ENCODE measurements at regions not wholly inside any gene's neighbourhood (a gene's known extent, or its start where the extent isn't known, plus 50 kb on each side); places are given as distances from the start of the nearest gene placed in this dataset.

- H3K27me3 ChIP-seq: no peaks in the 10 kb centered on the region
- ATAC-seq (no peak), DNase-seq (no peak)
- H3K27ac ChIP-seq: no peak overlapping the region
- H3K9me3 ChIP-seq: no peaks in the 10 kb centered on the region
- no peak overlapping the region for H3K4me3 ChIP-seq
- H3K36me3 ChIP-seq: no peaks in the 10 kb centered on the region
- no peaks in the 10 kb centered on the region for H3K4me1 ChIP-seq
- intact Hi-C loops (cut with DNase I): no loop called here
- WGBS, 4 donors: 30 to 40% (median 33%) methylated on average over 1 of the region's 1 CpG
- TF ChIP-seq POLR2A (IDR thresholded peaks at IDR 0.05) (no peak), CTCF (IDR thresholded peaks at IDR 0.05) (no peak)
These were observed 172.0 kb upstream of the IL15 start for GRCh38 chr4:141464366-141464765.

DNA sequence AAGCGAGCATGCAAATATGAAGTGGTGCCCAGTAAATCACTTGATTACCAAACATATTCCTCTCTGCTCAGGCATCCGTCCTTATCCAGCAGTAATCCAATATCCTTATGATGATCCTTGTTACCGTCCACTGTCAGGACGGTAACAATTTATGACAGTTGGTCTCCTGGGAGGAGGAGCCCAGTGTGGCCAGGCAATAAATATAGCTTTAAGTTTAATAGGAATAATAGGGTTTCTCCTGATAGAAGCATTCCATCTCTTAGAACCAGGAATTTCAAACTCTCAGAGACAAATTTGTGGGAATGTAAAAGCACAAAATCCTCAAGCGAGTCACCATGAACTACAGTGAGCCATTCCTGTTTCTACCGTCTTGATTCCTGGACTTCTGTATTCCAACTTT, 171.2 kb upstream of the IL15 start:
- DNase-seq: no peak
- Histone ChIP-seq H3K4me1 (no peaks in the 10 kb centered on the region), H3K9me3 (no peaks in the 10 kb centered on the region), H3K27ac (no peak overlapping the region), H3K27me3 (no peaks in the 10 kb centered on the region), H3K36me3 (no peaks in the 10 kb centered on the region), H3K4me3 (no peak overlapping the region)
- TF ChIP-seq POLR2A (IDR thresholded peaks at IDR 0.05) (no peak), CTCF (IDR thresholded peaks at IDR 0.05) (no peak)
- 84 to 92% (median 89%) methylated on average over 6 of the region's 6 CpGs for WGBS, 4 donors
- intact Hi-C loops (cut with DNase I): no loop called here
- ATAC-seq: no peak

DNA sequence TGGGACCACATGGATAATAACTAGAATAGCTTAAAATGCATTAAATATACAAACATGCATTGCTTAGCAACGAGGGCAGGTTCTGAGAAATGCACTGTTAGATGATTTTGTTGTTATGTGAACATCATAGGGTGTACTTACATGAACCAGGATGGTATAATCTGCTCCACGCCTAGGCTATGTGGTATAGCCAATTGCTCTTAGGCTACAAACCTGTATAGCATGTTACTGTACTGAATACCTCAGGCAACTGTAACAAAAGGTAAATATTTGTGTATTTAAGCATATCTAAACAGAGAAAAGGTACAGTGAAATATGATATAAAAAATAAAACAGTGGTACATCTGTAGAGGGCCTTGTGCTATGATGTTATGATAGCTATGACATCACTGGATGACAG, 169.2 kb upstream of the IL15 start:
- no peak for DNase-seq
- H3K27ac ChIP-seq: no peak overlapping the region
- H3K9me3 ChIP-seq: no peaks in the 10 kb centered on the region
- ATAC-seq: no peak
- H3K4me3 ChIP-seq: no peak overlapping the region
- TF ChIP-seq POLR2A (IDR thresholded peaks at IDR 0.05) (no peak), CTCF (IDR thresholded peaks at IDR 0.05) (no peak)
- H3K4me1 ChIP-seq: no peaks in the 10 kb centered on the region
- H3K27me3 ChIP-seq: no peaks in the 10 kb centered on the region
- WGBS, 4 donors: 66 to 73% (median 69%) methylated on average over 2 of the region's 2 CpGs
- H3K36me3 ChIP-seq: no peaks in the 10 kb centered on the region
- intact Hi-C loops (cut with DNase I): no loop called here

DNA sequence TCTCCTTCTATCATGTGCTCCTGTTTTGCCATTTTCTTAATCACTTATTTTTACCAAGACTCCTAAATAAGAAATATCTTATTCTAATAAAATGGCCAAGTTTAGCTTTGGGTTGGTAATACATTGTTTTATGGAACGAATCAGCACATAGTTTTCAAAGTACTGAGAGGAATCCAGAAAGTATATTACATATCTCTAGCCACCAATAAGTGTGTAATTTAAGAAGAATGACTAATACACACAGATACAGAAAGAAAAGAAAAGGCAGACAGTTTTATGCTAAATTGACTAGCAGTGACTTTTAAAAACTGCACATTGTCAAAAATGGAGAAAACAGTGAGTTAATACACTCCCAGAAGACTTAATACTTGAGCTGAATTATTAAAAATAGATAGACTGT, 167.0 kb upstream of the IL15 start:
- WGBS, 4 donors: 67 to 75% (median 70%) methylated on average over 1 of the region's 1 CpG
- no peak for DNase-seq

GRCh38 chr4:141473026-141473540, 163.3 kb upstream of the IL15 start:
- H3K4me3 ChIP-seq: no peak overlapping the region
- H3K9me3 ChIP-seq: no peaks in the 10 kb centered on the region
- H3K27me3 ChIP-seq: no peaks in the 10 kb centered on the region
- no peaks in the 10 kb centered on the region for H3K36me3 ChIP-seq
- no peaks in the 10 kb centered on the region for H3K4me1 ChIP-seq
- H3K27ac ChIP-seq: no peak overlapping the region
- intact Hi-C loops (cut with DNase I): no loop called here
- no peak for TF ChIP-seq CTCF (IDR thresholded peaks at IDR 0.05)
- no peak for TF ChIP-seq POLR2A (IDR thresholded peaks at IDR 0.05)
- no peak for ATAC-seq
- no peak for DNase-seq

More for the DNA sequence above, 167.0 kb upstream of the IL15 start:
- Histone ChIP-seq H3K4me1 (no peaks in the 10 kb centered on the region), H3K27ac (no peak overlapping the region), H3K9me3 (no peaks in the 10 kb centered on the region), H3K27me3 (no peaks in the 10 kb centered on the region), H3K4me3 (no peak overlapping the region), H3K36me3 (no peaks in the 10 kb centered on the region)
- no peak for ATAC-seq
- intact Hi-C loops (cut with DNase I): no loop called here
- TF ChIP-seq POLR2A (IDR thresholded peaks at IDR 0.05): no peak
